Neural cell (in vitro differentiated cells): ENCODE measurements at regions not wholly inside any gene's neighbourhood (a gene's known extent, or its start where the extent isn't known, plus 50 kb on each side); places are given as distances from the start of the nearest gene placed in this dataset.
A peak's percentile ranks its signal among the peaks of the same experiment; 100 is the strongest.

Experiments
- H2AFZ ChIP-seq: fragments of 200-600, 300-800 bp; sonication (generic), shearing (Covaris generic); 2 replicates; pipeline ENCODE4 v1.6.0; 2014; ENCODE audit warnings: low read depth, mild to moderate bottlenecking, antibody characterized with exemption, low read length, moderate library complexity
- H3F3A ChIP-seq: fragments of 200-600 bp; shearing (Covaris generic); 2 replicates; pipeline ENCODE4 v1.6.1; 2016; ENCODE audit warnings: mild to moderate bottlenecking, moderate library complexity, mixed read lengths, antibody characterized with exemption, low read length; ENCODE audit not compliant: insufficient read depth, poor library complexity, severe bottlenecking
- H3K27ac ChIP-seq: fragments of 200-600, 300-800 bp; sonication (generic), shearing (Covaris generic); 2 replicates; pipeline ENCODE4 v1.5.1; 2014; ENCODE audit warnings: mild to moderate bottlenecking, low read length, moderate library complexity
- H3K27me3 ChIP-seq: fragments of 300-800, 200-600 bp; sonication (generic), shearing (Covaris generic); 2 replicates; pipeline ENCODE4 v1.6.0; 2014; ENCODE audit warnings: mild to moderate bottlenecking, low read depth, low read length, moderate library complexity; ENCODE audit not compliant: insufficient read depth
- H3K36me3 ChIP-seq: fragments of 300-800, 200-600 bp; sonication (generic), shearing (Covaris generic); 2 replicates; pipeline ENCODE4 v1.5.1; 2014; ENCODE audit warnings: mild to moderate bottlenecking, antibody characterized with exemption, low read length, moderate library complexity; ENCODE audit not compliant: insufficient read depth
- H3K4me2 ChIP-seq: fragments of 300-800, 200-600 bp; sonication (generic), shearing (Covaris generic); 2 replicates; pipeline ENCODE4 v1.6.0; 2014; ENCODE audit warnings: mild to moderate bottlenecking, low read length
- H3K4me3 ChIP-seq: fragments of 300-800, 200-600 bp; sonication (generic), shearing (Covaris generic); 2 replicates; pipeline ENCODE4 v1.5.1; 2014; ENCODE audit warnings: mild to moderate bottlenecking, low read length, moderate library complexity
- H3K79me2 ChIP-seq: fragments of 200-600 bp; shearing (Covaris generic); replicated peaks from 2 replicates; pipeline ENCODE4 v1.6.0; 2014; ENCODE audit warnings: mild to moderate bottlenecking, low read length, moderate library complexity; ENCODE audit not compliant: insufficient read depth
- H3K9ac ChIP-seq: fragments of 300-800, 200-600 bp; sonication (generic), shearing (Covaris generic); 2 replicates; pipeline ENCODE4 v1.6.1; 2016; ENCODE audit warnings: mild to moderate bottlenecking, low read length, mixed read lengths
- H3K9me2 ChIP-seq: fragments of 200-600 bp; shearing (Covaris generic); 2 replicates; pipeline ENCODE4 v1.6.1; 2016; ENCODE audit warnings: mild to moderate bottlenecking, low read length, mixed read lengths; ENCODE audit not compliant: insufficient read depth
- H3K9me3 ChIP-seq: fragments of 200-600, 300-800 bp; sonication (generic), shearing (Covaris generic); 2 replicates; pipeline ENCODE4 v1.6.1; 2016; ENCODE audit warnings: mild to moderate bottlenecking, mixed run types, low read length, moderate library complexity, mixed read lengths
- H4K20me1 ChIP-seq: fragments of 200-600 bp; shearing (Covaris generic); 2 replicates; pipeline ENCODE4 v1.6.1; 2016; ENCODE audit warnings: mild to moderate bottlenecking, mixed run types; ENCODE audit not compliant: insufficient read depth
- CTCF ChIP-seq: fragments of 450-650 bp; IDR thresholded peaks from 2 replicates; pipeline ENCODE4 v1.5.1; 2014; ENCODE audit warnings: antibody characterized with exemption, mild to moderate bottlenecking, moderate library complexity; ENCODE audit not compliant: poor library complexity, severe bottlenecking
- EP300 ChIP-seq: fragments of 450-650 bp; conservative IDR thresholded peaks from 2 replicates; pipeline ENCODE4 v1.6.1; 2014; ENCODE audit warnings: antibody characterized with exemption, mild to moderate bottlenecking, moderate library complexity; ENCODE audit not compliant: poor library complexity, severe bottlenecking
- EZH2 ChIP-seq: fragments of 200-600, 300-800 bp; shearing (Covaris generic), sonication (generic); IDR thresholded peaks from 2 replicates; pipeline ENCODE4 v1.6.1; 2014; ENCODE audit warnings: antibody characterized with exemption, low read length, borderline replicate concordance, mild to moderate bottlenecking; ENCODE audit not compliant: insufficient read depth, poor library complexity, severe bottlenecking
- MXI1 ChIP-seq: fragments of 450-650 bp; conservative IDR thresholded peaks from 2 replicates; pipeline ENCODE4 v1.6.1; 2014; ENCODE audit warnings: antibody characterized with exemption, mild to moderate bottlenecking; ENCODE audit not compliant: poor library complexity, severe bottlenecking
- POLR2AphosphoS5 ChIP-seq: IDR thresholded peaks from 2 replicates; pipeline ENCODE4 v1.6.1; 2012
- RAD21 ChIP-seq: fragments of 450-650 bp; conservative IDR thresholded peaks from 2 replicates; pipeline ENCODE4 v1.6.1; 2014; ENCODE audit warnings: antibody characterized with exemption, mild to moderate bottlenecking, moderate library complexity
- REST ChIP-seq: IDR thresholded peaks from 2 replicates; pipeline ENCODE4 v1.6.1; 2012; ENCODE audit warnings: borderline replicate concordance
- SMC3 ChIP-seq: fragments of 450-650 bp; conservative IDR thresholded peaks from 2 replicates; pipeline ENCODE4 v1.6.1; 2014; ENCODE audit warnings: antibody characterized with exemption, mild to moderate bottlenecking, moderate library complexity; ENCODE audit not compliant: poor library complexity
- TAF1 ChIP-seq: IDR thresholded peaks from 2 replicates; pipeline ENCODE4 v1.6.1; 2012; ENCODE audit warnings: low read depth

GRCh38 chr9:73640971-73641370 lies 489.3 kb downstream of the ANXA1 start:
- H3K9me2 ChIP-seq: no peaks in the 10 kb centered on the region
- H3K36me3 ChIP-seq: no peaks in the 10 kb centered on the region
- H3K4me2 ChIP-seq: no peak overlapping the region
- H3K9ac ChIP-seq: no peak overlapping the region
- H3F3A ChIP-seq: no peaks in the 10 kb centered on the region
- no peak overlapping the region for H3K27ac ChIP-seq
- H3K79me2 ChIP-seq: no peaks in the 10 kb centered on the region
- H3K4me3 ChIP-seq: no peak overlapping the region
- no peaks in the 10 kb centered on the region for H3K27me3 ChIP-seq
- TF ChIP-seq REST (no peak), POLR2AphosphoS5 (no peak), TAF1 (no peak), RAD21 (no peak), MXI1 (no peak), EZH2 (no peak), CTCF (no peak), EP300 (no peak), SMC3 (no peak)
- no peaks in the 10 kb centered on the region for H3K9me3 ChIP-seq
- no peak overlapping the region for H2AFZ ChIP-seq
- no peaks in the 10 kb centered on the region for H4K20me1 ChIP-seq

GRCh38 chr9:73643379-73644013 lies 491.8 kb downstream of the ANXA1 start:
- Histone ChIP-seq H4K20me1 (no peaks in the 10 kb centered on the region), H3K36me3 (no peaks in the 10 kb centered on the region), H3K9me2 (no peaks in the 10 kb centered on the region), H3K27me3 (no peaks in the 10 kb centered on the region), H2AFZ (no peak overlapping the region), H3K9me3 (no peaks in the 10 kb centered on the region), H3K79me2 (no peaks in the 10 kb centered on the region), H3K27ac (peak overlapping the region; percentile 37), H3K9ac (no peak overlapping the region), H3K4me2 (no peak overlapping the region), H3F3A (no peaks in the 10 kb centered on the region), H3K4me3 (no peak overlapping the region)
- peak; percentile 86 for TF ChIP-seq EP300
- TF ChIP-seq REST: no peak
- TF ChIP-seq CTCF: no peak
- peak; percentile 67 for TF ChIP-seq POLR2AphosphoS5
- no peak for TF ChIP-seq RAD21
- no peak for TF ChIP-seq TAF1
- TF ChIP-seq SMC3: no peak
- no peak for TF ChIP-seq EZH2
